Gastroesophageal sphincter (tissue), 3 donors: ENCODE measurements at regions not wholly inside any gene's neighbourhood (a gene's known extent, or its start where the extent isn't known, plus 50 kb on each side); places are given as distances from the start of the nearest gene placed in this dataset.

ENCODE experiments used
- EP300 ChIP-seq: sonication (generic); formaldehyde crosslinking; IDR thresholded peaks from one replicate; pipeline ENCODE4 v1.6.1; 2017; ENCODE audit warnings: antibody characterized with exemption, mild to moderate bottlenecking
- POLR2A ChIP-seq, 2 donors: fragments of 450-650 bp; IDR thresholded peaks; one replicate each; pipeline ENCODE4 v1.6.1; 2017; ENCODE audit warnings: antibody characterized with exemption in 2 of 2, mild to moderate bottlenecking in 2 of 2, moderate library complexity in 1 of 2
- POLR2AphosphoS5 ChIP-seq: sonication (generic); formaldehyde crosslinking; IDR thresholded peaks from one replicate; pipeline ENCODE4 v1.6.1; 2017; ENCODE audit warnings: antibody characterized with exemption
- TF ChIP-seq, protein P1 (sequence below), 4 experiments: fragments of 200-600 bp in 2 of 4; fragments of 450-650 bp in 2 of 4; sonication (generic) in 1 of 4; IDR thresholded peaks; one replicate each; pipeline ENCODE4 v1.5.1; 2017 to 2019; ENCODE audit warnings: antibody characterized with exemption in 4 of 4, mild to moderate bottlenecking in 2 of 4, moderate library complexity in 2 of 4

DNA sequence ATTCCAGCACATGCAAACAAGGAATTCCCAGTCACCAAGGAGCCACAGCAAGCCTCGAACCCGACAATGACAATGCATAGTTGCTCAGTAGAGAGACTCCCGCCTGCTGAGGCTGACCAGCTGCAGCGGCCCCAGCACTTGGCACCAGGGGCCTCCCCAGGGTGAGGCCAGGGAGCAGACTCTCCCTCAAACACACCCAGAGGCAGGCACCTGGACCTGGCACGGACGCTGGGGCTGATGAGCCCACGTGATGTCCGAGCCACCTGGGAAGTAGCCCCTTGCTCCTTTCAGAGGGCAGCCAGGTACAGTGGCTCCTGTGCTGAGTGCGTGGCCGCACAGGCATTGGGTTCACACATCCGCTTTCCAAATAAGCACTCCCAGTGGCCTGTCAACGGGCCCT is 315.9 kb upstream of the TGFBR2 start:
- TF ChIP-seq, protein P1, sequence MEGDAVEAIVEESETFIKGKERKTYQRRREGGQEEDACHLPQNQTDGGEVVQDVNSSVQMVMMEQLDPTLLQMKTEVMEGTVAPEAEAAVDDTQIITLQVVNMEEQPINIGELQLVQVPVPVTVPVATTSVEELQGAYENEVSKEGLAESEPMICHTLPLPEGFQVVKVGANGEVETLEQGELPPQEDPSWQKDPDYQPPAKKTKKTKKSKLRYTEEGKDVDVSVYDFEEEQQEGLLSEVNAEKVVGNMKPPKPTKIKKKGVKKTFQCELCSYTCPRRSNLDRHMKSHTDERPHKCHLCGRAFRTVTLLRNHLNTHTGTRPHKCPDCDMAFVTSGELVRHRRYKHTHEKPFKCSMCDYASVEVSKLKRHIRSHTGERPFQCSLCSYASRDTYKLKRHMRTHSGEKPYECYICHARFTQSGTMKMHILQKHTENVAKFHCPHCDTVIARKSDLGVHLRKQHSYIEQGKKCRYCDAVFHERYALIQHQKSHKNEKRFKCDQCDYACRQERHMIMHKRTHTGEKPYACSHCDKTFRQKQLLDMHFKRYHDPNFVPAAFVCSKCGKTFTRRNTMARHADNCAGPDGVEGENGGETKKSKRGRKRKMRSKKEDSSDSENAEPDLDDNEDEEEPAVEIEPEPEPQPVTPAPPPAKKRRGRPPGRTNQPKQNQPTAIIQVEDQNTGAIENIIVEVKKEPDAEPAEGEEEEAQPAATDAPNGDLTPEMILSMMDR (IDR thresholded peaks at IDR 0.05) = no peak
- TF ChIP-seq POLR2AphosphoS5 (no peak), POLR2A (IDR thresholded peaks at IDR 0.05) (no peak), EP300 (no peak)
